PFSK-1 (cell line): ENCODE measurements at regions not wholly inside any gene's neighbourhood (a gene's known extent, or its start where the extent isn't known, plus 50 kb on each side); places are given as distances from the start of the nearest gene placed in this dataset.

Experiments used
- FOXP2 ChIP-seq: optimal IDR thresholded peaks from 2 replicates; pipeline ENCODE3; 2011; ENCODE audit warnings: borderline replicate concordance, control low read depth, inconsistent platforms; ENCODE audit not compliant: insufficient read depth; ENCODE audit errors: extremely low read length, extremely low read depth
- POLR2AphosphoS5 ChIP-seq: IDR thresholded peaks from 2 replicates; pipeline ENCODE4 v1.6.1; 2012; ENCODE audit warnings: low read depth, mild to moderate bottlenecking, control low read depth, low read length, moderate library complexity
- SIN3A ChIP-seq: IDR thresholded peaks from 2 replicates; pipeline ENCODE4 v1.6.1; 2012; ENCODE audit warnings: mild to moderate bottlenecking, low read length, moderate library complexity, borderline replicate concordance; ENCODE audit not compliant: insufficient read depth
- TAF1 ChIP-seq: IDR thresholded peaks from 2 replicates; pipeline ENCODE4 v1.6.1; 2012; ENCODE audit warnings: low read length, control low read depth, borderline replicate concordance; ENCODE audit not compliant: insufficient read depth
- TF ChIP-seq, protein P1 (sequence below), 2 experiments: IDR thresholded peaks; 2 replicates each; pipeline versions ENCODE4 v1.6.1 to v1.8.0; 2011 to 2012; ENCODE audit warnings: low read depth in 2 of 2, low read length in 2 of 2, control low read depth in 1 of 2, inconsistent platforms in 1 of 2, mild to moderate bottlenecking in 1 of 2, moderate library complexity in 1 of 2; ENCODE audit not compliant: insufficient read depth in 1 of 2

DNA sequence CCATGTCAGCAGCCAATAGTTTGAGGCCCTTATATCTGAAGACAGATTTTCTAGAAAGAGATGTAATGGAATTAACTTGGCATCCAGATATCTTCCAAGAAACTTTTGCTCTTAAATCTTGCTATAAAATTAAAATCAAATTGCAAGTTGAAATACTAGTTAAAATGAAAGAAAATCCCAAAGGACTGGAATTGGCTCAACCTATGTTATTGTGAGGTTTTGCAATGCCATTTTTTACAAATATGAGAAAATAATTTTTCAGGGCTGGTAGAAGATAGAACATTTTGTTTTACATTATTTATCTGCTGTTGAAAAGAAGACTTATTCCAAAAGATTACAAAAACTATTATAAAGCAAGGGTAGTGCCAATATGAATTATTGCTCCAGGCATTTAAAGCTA, 92.2 kb upstream of the AGTR1 start:
- no peak for TF ChIP-seq POLR2AphosphoS5

DNA sequence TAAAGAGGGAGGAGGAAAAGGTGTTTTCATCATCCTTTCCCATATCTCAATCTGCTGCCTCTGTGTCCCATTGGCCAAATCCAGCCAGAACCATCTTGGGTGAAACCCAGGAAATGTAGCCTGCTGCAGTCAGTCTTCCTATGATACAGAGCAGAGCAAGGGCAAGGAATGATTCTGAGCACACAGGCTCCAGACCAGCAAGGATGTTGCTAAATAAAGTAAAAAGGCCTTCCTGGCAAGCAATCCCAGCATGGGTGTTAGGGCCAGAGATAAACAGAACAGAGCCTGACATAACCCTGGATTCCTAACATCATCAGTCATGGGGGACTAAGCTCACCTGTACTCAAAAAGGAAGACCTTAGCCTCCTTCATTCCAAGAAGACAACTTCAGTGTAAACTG, 90.7 kb upstream of the AGTR1 start:
- TF ChIP-seq SIN3A, result no peak
- no peak for TF ChIP-seq TAF1
- TF ChIP-seq POLR2AphosphoS5, result no peak
- TF ChIP-seq FOXP2, result no peak

GRCh38 chr3:148607491-148607890, 90.2 kb upstream of the AGTR1 start:
- TF ChIP-seq FOXP2, result no peak
- TF ChIP-seq, protein P1, sequence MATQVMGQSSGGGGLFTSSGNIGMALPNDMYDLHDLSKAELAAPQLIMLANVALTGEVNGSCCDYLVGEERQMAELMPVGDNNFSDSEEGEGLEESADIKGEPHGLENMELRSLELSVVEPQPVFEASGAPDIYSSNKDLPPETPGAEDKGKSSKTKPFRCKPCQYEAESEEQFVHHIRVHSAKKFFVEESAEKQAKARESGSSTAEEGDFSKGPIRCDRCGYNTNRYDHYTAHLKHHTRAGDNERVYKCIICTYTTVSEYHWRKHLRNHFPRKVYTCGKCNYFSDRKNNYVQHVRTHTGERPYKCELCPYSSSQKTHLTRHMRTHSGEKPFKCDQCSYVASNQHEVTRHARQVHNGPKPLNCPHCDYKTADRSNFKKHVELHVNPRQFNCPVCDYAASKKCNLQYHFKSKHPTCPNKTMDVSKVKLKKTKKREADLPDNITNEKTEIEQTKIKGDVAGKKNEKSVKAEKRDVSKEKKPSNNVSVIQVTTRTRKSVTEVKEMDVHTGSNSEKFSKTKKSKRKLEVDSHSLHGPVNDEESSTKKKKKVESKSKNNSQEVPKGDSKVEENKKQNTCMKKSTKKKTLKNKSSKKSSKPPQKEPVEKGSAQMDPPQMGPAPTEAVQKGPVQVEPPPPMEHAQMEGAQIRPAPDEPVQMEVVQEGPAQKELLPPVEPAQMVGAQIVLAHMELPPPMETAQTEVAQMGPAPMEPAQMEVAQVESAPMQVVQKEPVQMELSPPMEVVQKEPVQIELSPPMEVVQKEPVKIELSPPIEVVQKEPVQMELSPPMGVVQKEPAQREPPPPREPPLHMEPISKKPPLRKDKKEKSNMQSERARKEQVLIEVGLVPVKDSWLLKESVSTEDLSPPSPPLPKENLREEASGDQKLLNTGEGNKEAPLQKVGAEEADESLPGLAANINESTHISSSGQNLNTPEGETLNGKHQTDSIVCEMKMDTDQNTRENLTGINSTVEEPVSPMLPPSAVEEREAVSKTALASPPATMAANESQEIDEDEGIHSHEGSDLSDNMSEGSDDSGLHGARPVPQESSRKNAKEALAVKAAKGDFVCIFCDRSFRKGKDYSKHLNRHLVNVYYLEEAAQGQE (IDR thresholded peaks at IDR 0.05; ENCODE audit: insufficient read depth in 1 of 2, low read depth in 2 of 2, low read length in 2 of 2), result no peak
- no peak for TF ChIP-seq SIN3A
- no peak for TF ChIP-seq POLR2AphosphoS5
- TF ChIP-seq TAF1, result no peak

DNA sequence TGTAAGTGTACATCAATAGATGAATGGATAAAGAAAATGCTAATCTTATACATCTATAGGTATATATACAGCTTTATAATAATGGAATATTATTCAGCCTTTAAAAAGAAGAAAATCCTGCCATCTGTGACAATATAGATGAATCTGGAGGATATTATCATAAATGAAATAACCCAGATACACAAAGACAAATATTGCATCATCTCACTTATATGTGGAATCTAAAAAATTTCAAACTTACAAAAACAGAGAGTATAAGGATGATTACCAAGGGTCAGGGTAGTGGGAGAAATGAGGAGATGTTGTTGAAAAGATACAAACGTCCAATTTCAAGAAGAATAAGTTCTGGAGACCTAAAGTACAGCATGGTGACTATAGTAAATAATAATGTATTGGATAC, 85.4 kb upstream of the AGTR1 start:
- TF ChIP-seq POLR2AphosphoS5 (no peak), SIN3A (no peak), FOXP2 (no peak), TAF1 (no peak)
- TF ChIP-seq, protein P1 (IDR thresholded peaks at IDR 0.05; ENCODE audit: insufficient read depth in 1 of 2, low read depth in 2 of 2, low read length in 2 of 2), result no peak

DNA sequence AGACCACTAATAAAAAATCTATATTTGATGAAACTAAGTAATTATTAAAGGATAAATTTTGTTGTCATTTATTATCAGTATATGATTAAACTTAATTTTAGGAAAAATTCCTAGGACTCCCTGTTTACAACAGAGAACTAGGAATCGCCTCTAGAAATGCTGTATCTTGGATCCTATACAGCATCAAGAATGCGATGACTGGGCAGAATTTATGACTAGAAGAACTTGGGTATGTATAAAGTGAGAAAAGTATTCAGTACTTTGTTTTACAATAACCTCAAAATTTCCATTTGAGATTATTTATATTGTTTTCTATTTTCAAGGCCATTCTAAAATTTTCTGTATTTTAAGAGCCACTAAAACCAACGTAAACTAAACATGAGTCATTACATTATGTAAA, 82.3 kb upstream of the AGTR1 start:
- TF ChIP-seq, protein P1 (IDR thresholded peaks at IDR 0.05; ENCODE audit: insufficient read depth in 1 of 2, low read depth in 2 of 2, low read length in 2 of 2), result no peak

- TF ChIP-seq SIN3A, result no peak
- TF ChIP-seq, protein P1 (IDR thresholded peaks at IDR 0.05; ENCODE audit: insufficient read depth in 1 of 2, low read depth in 2 of 2, low read length in 2 of 2), result no peak
Observed at GRCh38 chr3:148625095-148625736, 72.5 kb upstream of the AGTR1 start.
